GM18870 (cell line): ENCODE measurements at regions not wholly inside any gene's neighbourhood (a gene's known extent, or its start where the extent isn't known, plus 50 kb on each side); places are given as distances from the start of the nearest gene placed in this dataset.
"Not testable (repeated sequence)": the region's sequence is repeated elsewhere in the genome, so short reads cannot be mapped to it uniquely, and the experiment has no call there.

ENCODE experiments used
- ATAC-seq: cut with Tn5 transposase; IDR thresholded peaks from one replicate; pipeline ENCODE4 v1.9.1; 2021; ENCODE audit warnings: moderate library complexity; ENCODE audit not compliant: unreplicated experiment

GRCh38 chr12:127779301-127780045 lies 487.5 kb upstream of the TMEM132C start:
- no peak for ATAC-seq

GRCh38 chr12:127780881-127781280 lies 486.1 kb upstream of the TMEM132C start:
- no peak for ATAC-seq

GRCh38 chr12:127781336-127781735 lies 485.6 kb upstream of the TMEM132C start:
- ATAC-seq = no peak

GRCh38 chr12:127785540-127785939 lies 481.4 kb upstream of the TMEM132C start:
- no peak for ATAC-seq

- no peak for ATAC-seq
Measured at GRCh38 chr12:127785986-127786590, 480.9 kb upstream of the TMEM132C start.

GRCh38 chr12:127787544-127787943 lies 479.4 kb upstream of the TMEM132C start:
- ATAC-seq = no peak

GRCh38 chr12:127790376-127790775 lies 476.6 kb upstream of the TMEM132C start:
- no peak for ATAC-seq

- no peak for ATAC-seq
Measured at GRCh38 chr12:127791217-127791616, 475.8 kb upstream of the TMEM132C start.

- ATAC-seq = no peak
Measured at GRCh38 chr12:127797918-127798317, 469.1 kb upstream of the TMEM132C start.

GRCh38 chr12:127802271-127802670 lies 464.7 kb upstream of the TMEM132C start:
- ATAC-seq = no peak

GRCh38 chr12:127803545-127803944 lies 463.4 kb upstream of the TMEM132C start:
- no peak for ATAC-seq

GRCh38 chr12:127809275-127809674 lies 457.7 kb upstream of the TMEM132C start:
- ATAC-seq = no peak

GRCh38 chr12:127810041-127810440 lies 456.9 kb upstream of the TMEM132C start:
- no peak for ATAC-seq

GRCh38 chr12:127810459-127810858 lies 456.5 kb upstream of the TMEM132C start:
- ATAC-seq = not testable (repeated sequence)

GRCh38 chr12:127811988-127812387 lies 455.0 kb upstream of the TMEM132C start:
- no peak for ATAC-seq

- no peak for ATAC-seq
Measured at GRCh38 chr12:127813147-127813546, 453.8 kb upstream of the TMEM132C start.

GRCh38 chr12:127819056-127819455 lies 447.9 kb upstream of the TMEM132C start:
- no peak for ATAC-seq

GRCh38 chr12:127820271-127820670 lies 446.7 kb upstream of the TMEM132C start:
- no peak for ATAC-seq

- no peak for ATAC-seq
Measured at GRCh38 chr12:127820846-127821245, 446.1 kb upstream of the TMEM132C start.

GRCh38 chr12:127822809-127823411 lies 444.1 kb upstream of the TMEM132C start:
- ATAC-seq = no peak

- no peak for ATAC-seq
Measured at GRCh38 chr12:127823801-127824200, 443.2 kb upstream of the TMEM132C start.
